Daoy (cell line): ENCODE measurements at regions not wholly inside any gene's neighbourhood (a gene's known extent, or its start where the extent isn't known, plus 50 kb on each side); places are given as distances from the start of the nearest gene placed in this dataset.
"Not testable (repeated sequence)": the region's sequence is repeated elsewhere in the genome, so short reads cannot be mapped to it uniquely, and the experiment has no call there.

ENCODE experiments used
- DNase-seq: peaks from one replicate; pipeline ENCODE4 v3.0.0-alpha.2; 2015; ENCODE audit warnings: low read depth

DNA sequence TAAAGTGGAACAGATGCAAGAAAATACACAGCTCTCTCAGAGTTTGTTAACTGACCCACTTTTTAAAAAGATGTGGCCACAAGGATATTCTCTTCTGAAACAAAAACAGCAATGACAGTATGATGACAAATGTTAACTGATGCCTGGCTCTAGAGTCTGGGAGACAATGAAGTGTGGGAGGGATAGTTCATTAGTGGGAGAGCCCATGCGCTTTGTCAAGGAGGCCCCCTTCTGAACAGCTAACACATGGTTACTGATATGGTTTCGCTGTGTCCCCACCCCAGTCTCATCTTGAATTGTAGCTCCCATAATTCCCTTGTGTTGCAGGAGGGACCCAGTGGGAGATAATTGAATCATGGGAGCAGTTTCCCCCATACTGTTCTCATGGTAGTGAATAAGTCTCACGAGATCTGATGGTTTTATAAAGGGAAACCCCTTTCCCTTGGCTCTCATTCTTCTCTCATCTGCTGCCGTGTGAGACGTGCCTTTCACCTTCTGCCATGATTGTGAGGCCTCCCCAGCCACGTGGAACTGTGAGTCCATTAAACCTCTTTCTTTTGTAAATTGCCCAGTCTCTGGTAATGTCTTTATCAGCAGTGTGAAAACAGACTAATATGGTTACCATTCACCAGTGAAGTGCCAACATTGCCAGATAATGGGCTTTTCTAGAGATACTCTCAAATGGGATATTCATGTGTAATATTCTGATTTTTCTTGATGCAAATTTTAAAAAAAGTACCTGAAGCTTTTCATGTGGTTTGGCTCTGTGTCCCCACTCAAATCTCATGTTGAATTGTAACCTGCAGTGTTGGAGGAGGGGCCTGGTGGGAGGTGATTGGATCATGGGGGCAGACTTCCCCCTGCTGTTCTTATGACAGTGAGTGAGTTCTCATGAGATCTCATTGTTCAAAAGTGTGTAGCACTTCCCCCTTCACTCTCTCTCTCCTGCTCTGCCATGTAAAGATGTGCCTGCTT lies 435.8 kb downstream of the SHISA9 start:
- DNase-seq: not testable (repeated sequence)

DNA sequence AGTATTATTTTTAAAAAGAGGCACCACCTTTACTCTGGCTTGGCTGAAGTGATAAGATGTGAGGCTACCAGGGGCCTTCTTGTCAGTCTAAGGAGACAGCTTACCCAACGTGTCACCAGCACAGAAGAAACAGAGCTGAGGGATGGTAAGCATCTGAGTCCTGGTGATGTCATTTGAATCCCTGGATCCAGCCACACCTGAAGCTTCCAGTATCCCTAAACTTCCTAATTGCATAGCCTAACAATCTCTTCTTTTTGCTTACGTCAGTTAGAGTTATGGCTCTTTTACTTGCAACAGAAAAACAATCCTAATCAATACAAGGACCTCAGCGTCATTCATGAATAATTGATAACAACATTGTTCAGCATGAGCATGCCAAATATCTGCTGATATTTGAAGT lies 436.6 kb downstream of the SHISA9 start:
- no peak for DNase-seq

- DNase-seq: no peak
Observed at GRCh38 chr16:13342675-13343074, 441.3 kb downstream of the SHISA9 start.

DNA sequence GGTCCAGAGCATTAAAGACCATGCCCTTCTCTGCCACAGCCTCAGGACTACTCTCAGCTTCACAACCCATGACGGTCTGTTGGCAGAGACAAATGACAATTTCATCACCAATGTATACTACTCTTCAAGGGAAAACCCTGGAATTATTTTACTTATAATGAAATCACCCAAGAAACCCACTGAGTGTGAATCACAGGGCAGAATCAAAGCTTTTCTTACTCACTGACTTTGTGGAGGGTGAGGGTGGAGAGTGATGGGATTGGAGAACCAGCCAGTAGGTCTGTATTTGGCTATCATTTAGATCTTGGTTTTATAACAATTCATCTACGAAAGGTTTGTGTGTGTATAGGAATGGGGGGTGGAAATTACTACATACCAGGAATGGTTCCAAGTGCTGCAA lies 442.6 kb downstream of the SHISA9 start:
- DNase-seq: no peak

GRCh38 chr16:13348416-13348815 lies 447.0 kb downstream of the SHISA9 start:
- DNase-seq: no peak

DNA sequence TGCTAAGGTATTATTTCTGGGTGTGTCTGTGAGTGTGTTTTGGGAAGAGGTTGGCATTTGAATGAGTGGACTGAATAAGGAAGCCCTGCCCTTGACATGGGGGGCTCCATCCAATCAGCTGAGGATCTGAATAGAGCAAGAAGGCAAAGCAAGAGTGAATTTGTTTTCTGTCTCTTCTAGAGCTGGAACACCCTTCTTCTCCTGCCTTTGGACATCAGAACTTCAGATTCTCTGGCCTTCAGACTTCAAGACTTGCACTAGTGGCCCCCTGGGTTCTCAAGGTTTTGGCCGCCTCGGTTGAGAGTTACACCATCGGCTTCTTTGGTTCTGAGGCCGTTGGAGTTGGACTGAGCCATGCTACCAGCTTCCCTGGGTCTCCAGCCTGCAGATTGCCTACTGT lies 448.6 kb downstream of the SHISA9 start:
- DNase-seq: no peak

DNA sequence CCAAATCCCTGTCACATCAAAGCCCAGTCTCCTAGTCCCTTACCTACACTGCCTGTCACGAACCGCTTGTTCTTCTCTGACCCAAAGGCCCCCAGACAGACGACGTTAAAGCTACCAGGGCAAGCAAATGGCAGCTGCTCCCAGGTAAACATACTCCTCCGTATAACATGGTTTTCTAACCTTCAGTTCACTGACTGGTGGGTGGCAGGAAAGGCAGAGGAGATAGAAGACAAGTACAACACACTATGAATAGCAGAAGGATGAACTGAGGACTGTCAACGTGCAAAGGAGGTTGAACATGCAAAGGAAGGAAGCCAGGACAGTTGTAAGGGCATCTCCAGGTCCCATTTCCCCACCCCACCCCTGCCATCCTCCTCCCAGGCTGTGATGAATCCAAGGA lies 449.8 kb downstream of the SHISA9 start:
- no peak for DNase-seq

GRCh38 chr16:13351601-13352217 lies 450.3 kb downstream of the SHISA9 start:
- DNase-seq: no peak

DNA sequence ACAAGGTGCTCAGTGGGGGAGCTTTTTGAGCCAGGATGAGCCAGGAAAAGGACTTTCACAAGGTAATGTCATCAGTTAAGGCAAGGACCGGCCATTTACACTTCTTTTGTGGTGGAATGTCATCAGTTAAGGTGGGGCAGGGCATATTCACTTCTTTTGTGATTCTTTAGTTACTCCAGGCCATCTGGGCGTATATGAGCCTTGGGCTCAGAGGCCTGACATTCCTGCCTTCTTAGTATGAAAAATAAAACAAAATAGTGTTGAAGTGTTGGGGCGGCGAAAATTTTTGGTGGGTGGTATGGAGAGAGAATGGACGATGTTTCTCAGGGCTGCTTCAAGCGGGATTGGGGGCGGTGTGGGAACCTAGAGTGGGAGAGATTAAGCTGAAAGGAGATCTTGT lies 451.4 kb downstream of the SHISA9 start:
- not testable (repeated sequence) for DNase-seq

GRCh38 chr16:13357842-13358241 lies 456.4 kb downstream of the SHISA9 start:
- DNase-seq: not testable (repeated sequence)

DNA sequence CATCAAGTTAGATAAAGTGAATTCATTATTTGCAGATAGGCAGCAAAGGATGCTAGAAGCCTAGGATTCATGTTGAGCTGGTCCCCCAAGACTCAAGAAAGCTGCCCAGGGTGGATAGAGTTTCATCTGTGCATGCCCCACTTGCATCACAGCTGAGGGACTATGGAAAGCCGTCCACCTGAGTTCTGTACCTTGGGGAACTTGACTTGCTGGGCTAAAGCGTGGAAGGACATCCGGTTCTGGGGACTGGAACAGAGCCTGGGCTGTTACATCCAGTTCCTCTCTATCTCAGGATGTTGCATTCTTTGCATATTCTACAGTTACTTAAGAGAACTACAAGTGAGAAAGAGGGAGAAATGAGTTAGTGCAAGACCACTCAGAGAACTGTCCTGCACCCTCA lies 458.4 kb downstream of the SHISA9 start:
- no peak for DNase-seq

- DNase-seq: no peak
Observed at GRCh38 chr16:13372421-13372820, 471.0 kb downstream of the SHISA9 start.

GRCh38 chr16:13376174-13376573 lies 474.8 kb downstream of the SHISA9 start:
- DNase-seq: no peak

- no peak for DNase-seq
Observed at GRCh38 chr16:13377143-13377542, 475.7 kb downstream of the SHISA9 start.

DNA sequence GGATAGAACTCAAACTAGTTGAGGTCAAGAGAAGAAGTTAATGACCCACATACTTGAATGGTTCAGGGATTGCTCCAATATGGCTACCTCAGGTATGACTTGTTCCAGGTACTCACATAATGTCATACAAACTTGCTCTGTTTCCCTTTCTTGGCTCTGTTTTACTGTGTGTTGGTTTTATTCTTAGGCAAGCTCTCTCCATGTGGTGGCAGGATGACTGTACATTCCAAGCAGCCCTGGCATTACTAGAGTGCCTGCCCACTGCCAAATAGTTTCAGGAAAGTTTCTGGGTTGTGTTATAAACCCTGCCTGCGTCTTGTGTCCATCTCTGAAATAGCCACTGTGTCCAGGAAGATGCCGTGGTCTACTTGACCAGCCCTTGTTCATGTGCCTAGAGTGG lies 476.8 kb downstream of the SHISA9 start:
- no peak for DNase-seq

- DNase-seq: no peak
Observed at GRCh38 chr16:13379266-13379665, 477.9 kb downstream of the SHISA9 start.

DNA sequence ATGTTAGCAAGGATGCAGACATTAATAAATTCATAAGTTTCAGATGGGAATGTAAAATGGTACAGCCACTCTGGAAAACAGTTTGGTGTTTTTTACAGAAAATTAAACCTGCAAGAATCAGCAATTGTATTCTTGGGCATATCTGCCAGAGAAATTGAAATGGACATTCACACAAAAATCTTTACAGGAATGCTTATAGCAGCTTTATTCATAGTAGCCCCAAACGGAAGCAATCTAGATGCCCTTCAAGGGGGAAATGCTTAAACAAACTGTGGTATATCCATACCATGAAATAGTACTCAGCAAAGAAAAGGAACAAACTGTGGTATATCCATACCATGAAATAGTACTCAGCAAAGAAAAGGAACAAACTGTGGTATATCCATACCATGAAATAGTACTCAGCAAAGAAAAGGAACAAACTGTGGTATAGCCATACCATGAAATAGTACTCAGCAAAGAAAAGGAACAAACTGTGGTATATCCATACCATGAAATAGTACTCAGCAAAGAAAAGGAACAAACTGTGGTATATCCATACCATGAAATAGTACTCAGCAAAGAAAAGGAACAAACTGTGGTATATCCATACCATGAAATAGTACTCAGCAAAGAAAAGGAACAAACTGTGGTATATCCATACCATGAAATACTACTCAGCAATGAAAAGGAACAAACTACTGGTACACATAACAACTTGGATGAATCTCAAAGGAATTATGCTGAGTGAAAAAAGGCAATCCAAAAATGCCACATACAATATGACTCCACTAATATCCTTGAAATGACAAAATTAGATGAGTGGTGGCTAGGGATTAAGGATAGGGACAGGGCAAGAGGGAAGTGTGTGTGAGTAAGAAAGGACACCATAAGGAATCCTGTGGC lies 484.0 kb downstream of the SHISA9 start:
- DNase-seq: not testable (repeated sequence)

GRCh38 chr16:13390093-13390985 lies 488.9 kb downstream of the SHISA9 start:
- no peak for DNase-seq

- no peak for DNase-seq
Observed at GRCh38 chr16:13390986-13391305, 489.5 kb downstream of the SHISA9 start.

- DNase-seq: no peak
Observed at GRCh38 chr16:13391337-13391736, 489.9 kb downstream of the SHISA9 start.

- no peak for DNase-seq
Observed at GRCh38 chr16:13392341-13392740, 490.9 kb downstream of the SHISA9 start.
